Right lobe of liver (tissue), 4 donors: ENCODE measurements at regions not wholly inside any gene's neighbourhood (a gene's known extent, or its start where the extent isn't known, plus 50 kb on each side); places are given as distances from the start of the nearest gene placed in this dataset.

Experiments used
- POLR2A ChIP-seq: fragments of 450-650 bp; IDR thresholded peaks from one replicate; pipeline ENCODE4 v1.6.1; 2017; ENCODE audit warnings: antibody characterized with exemption, mild to moderate bottlenecking
- TF ChIP-seq, protein P1 (sequence below), 4 donors: fragments of 200-600 bp in 3 of 4; fragments of 450-650 bp in 1 of 4; IDR thresholded peaks; one replicate each; pipeline versions ENCODE4 v1.5.1 to v1.8.0; 2016 to 2022; ENCODE audit warnings: antibody characterized with exemption in 4 of 4, mild to moderate bottlenecking in 2 of 4
- donor health status: DM: no; HTN: no; CAD: no.
- donor health status: DM: no; HTN: no; CAD: no.
- donor health status: DM: no; HTN: yes; CAD: no.

DNA sequence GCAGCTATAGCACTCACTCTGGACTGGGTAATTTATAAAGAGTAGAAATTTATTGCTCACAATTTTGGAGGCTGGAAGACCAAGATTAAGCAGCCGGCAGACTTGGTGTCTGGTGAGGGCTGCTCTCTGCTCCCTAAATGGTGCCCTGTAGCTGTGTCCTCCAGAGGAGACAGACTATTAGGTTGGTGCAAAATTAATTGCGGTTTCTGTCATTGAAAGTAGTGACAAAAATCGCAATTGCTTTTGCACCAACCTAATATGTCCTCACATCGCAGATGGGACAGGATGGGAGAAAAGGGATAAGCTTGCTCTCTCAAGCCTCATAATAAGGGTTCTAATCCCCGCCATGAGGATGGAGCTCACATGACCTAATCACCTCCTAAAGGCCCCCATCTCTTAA, 258.1 kb upstream of the VCX3A start:
- TF ChIP-seq, protein P1, sequence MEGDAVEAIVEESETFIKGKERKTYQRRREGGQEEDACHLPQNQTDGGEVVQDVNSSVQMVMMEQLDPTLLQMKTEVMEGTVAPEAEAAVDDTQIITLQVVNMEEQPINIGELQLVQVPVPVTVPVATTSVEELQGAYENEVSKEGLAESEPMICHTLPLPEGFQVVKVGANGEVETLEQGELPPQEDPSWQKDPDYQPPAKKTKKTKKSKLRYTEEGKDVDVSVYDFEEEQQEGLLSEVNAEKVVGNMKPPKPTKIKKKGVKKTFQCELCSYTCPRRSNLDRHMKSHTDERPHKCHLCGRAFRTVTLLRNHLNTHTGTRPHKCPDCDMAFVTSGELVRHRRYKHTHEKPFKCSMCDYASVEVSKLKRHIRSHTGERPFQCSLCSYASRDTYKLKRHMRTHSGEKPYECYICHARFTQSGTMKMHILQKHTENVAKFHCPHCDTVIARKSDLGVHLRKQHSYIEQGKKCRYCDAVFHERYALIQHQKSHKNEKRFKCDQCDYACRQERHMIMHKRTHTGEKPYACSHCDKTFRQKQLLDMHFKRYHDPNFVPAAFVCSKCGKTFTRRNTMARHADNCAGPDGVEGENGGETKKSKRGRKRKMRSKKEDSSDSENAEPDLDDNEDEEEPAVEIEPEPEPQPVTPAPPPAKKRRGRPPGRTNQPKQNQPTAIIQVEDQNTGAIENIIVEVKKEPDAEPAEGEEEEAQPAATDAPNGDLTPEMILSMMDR (IDR thresholded peaks at IDR 0.05), result no peak
- no peak for TF ChIP-seq POLR2A
